ENCODE measurements at regions not wholly inside any gene's neighbourhood (a gene's known extent, or its start where the extent isn't known, plus 50 kb on each side); places are given as distances from the start of the nearest gene placed in this dataset.

DNA sequence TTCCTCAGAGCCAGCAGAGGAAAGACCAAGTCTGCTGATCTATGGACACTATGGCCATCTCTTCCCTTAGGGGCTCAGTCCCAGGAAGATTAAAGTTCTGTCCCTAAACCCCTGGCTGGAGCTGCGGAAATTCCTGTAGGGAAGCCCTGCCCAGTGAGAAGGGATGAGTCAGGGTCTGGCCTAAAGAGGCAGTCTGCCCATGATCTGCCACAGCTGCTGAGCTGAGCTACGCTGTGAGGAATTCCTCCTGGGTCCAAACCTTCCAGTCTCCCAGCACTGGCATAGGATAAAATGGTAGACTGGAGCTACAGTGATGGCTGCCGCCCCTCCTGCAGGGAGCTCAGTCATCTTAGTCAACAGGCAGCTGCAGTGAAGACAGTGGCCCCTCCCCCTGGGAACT, 213.7 kb downstream of the BRINP2 start:
- TF ChIP-seq, protein P1, sequence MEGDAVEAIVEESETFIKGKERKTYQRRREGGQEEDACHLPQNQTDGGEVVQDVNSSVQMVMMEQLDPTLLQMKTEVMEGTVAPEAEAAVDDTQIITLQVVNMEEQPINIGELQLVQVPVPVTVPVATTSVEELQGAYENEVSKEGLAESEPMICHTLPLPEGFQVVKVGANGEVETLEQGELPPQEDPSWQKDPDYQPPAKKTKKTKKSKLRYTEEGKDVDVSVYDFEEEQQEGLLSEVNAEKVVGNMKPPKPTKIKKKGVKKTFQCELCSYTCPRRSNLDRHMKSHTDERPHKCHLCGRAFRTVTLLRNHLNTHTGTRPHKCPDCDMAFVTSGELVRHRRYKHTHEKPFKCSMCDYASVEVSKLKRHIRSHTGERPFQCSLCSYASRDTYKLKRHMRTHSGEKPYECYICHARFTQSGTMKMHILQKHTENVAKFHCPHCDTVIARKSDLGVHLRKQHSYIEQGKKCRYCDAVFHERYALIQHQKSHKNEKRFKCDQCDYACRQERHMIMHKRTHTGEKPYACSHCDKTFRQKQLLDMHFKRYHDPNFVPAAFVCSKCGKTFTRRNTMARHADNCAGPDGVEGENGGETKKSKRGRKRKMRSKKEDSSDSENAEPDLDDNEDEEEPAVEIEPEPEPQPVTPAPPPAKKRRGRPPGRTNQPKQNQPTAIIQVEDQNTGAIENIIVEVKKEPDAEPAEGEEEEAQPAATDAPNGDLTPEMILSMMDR (conservative IDR thresholded peaks at IDR 0.05; ENCODE audit: low read length): no peak
- no peak for TF ChIP-seq EZH2phosphoT487 (IDR thresholded peaks at IDR 0.05; ENCODE audit: borderline replicate concordance, low read depth, low read length)

Measured in OCI-LY7 (cell line).